Breast epithelium (tissue), 4 donors: ENCODE measurements at regions not wholly inside any gene's neighbourhood (a gene's known extent, or its start where the extent isn't known, plus 50 kb on each side); places are given as distances from the start of the nearest gene placed in this dataset.

Source experiments
- DNase-seq, 2 donors: peaks; one replicate each; pipeline ENCODE4 v3.0.0-alpha.2; 2019; ENCODE audit warnings: low spot score in 2 of 2
- H3K27ac ChIP-seq, 2 donors: fragments of 200-600 bp; sonication (generic) in 1 of 2; one replicate each; pipeline ENCODE4 v1.5.1; 2016 to 2019; ENCODE audit warnings: mild to moderate bottlenecking in 1 of 2
- H3K27me3 ChIP-seq, 2 donors: fragments of 200-600 bp; sonication (generic) in 1 of 2; one replicate each; pipeline versions ENCODE4 v1.5.1 to v1.6.0; 2017 to 2019; ENCODE audit warnings: control low read depth in 1 of 2, mild to moderate bottlenecking in 1 of 2
- H3K36me3 ChIP-seq: fragments of 200-600 bp; one replicate; pipeline ENCODE4 v1.5.1; 2019
- H3K4me1 ChIP-seq, 2 donors: fragments of 200-600 bp; sonication (generic); one replicate each; pipeline ENCODE4 v1.5.1; 2016 to 2019; ENCODE audit warnings: control low read depth in 1 of 2
- H3K4me3 ChIP-seq, 3 donors: fragments of 200-600 bp; sonication (generic); 1 replicate in 2 of 3; 2 replicates in 1 of 3; pipeline ENCODE4 v1.5.1; 2016 to 2019; ENCODE audit warnings: mild to moderate bottlenecking in 3 of 3, moderate library complexity in 2 of 3
- H3K9me3 ChIP-seq, 2 donors: fragments of 200-600 bp; sonication (generic) in 1 of 2; one replicate each; pipeline ENCODE4 v1.5.1; 2016 to 2019; ENCODE audit warnings: control low read depth in 1 of 2
- POLR2A ChIP-seq: fragments of 450-650 bp; IDR thresholded peaks from one replicate; pipeline ENCODE4 v1.6.1; 2016; ENCODE audit warnings: antibody characterized with exemption, mild to moderate bottlenecking, moderate library complexity
- POLR2AphosphoS5 ChIP-seq, 3 donors: sonication (generic); formaldehyde crosslinking; IDR thresholded peaks; one replicate each; pipeline ENCODE4 v1.6.1; 2017; ENCODE audit warnings: antibody characterized with exemption in 3 of 3
- intact Hi-C: fragments of 100-400 bp; cut with DNase I; formaldehyde crosslinking; loops from one replicate; pipeline ENCODE4 v1.15.1; 2023; ENCODE audit warnings: low total_unique reads
- TF ChIP-seq, protein P1 (sequence below), 3 donors: fragments of 450-650 bp; IDR thresholded peaks; one replicate each; pipeline ENCODE4 v1.5.1; 2016 to 2017; ENCODE audit warnings: antibody characterized with exemption in 3 of 3, mild to moderate bottlenecking in 3 of 3, moderate library complexity in 3 of 3

GRCh38 chr2:75820693-75821092, 110.0 kb upstream of the GCFC2 start:
- TF ChIP-seq, protein P1, sequence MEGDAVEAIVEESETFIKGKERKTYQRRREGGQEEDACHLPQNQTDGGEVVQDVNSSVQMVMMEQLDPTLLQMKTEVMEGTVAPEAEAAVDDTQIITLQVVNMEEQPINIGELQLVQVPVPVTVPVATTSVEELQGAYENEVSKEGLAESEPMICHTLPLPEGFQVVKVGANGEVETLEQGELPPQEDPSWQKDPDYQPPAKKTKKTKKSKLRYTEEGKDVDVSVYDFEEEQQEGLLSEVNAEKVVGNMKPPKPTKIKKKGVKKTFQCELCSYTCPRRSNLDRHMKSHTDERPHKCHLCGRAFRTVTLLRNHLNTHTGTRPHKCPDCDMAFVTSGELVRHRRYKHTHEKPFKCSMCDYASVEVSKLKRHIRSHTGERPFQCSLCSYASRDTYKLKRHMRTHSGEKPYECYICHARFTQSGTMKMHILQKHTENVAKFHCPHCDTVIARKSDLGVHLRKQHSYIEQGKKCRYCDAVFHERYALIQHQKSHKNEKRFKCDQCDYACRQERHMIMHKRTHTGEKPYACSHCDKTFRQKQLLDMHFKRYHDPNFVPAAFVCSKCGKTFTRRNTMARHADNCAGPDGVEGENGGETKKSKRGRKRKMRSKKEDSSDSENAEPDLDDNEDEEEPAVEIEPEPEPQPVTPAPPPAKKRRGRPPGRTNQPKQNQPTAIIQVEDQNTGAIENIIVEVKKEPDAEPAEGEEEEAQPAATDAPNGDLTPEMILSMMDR (IDR thresholded peaks at IDR 0.05), result no peak
- TF ChIP-seq POLR2AphosphoS5 (IDR thresholded peaks at IDR 0.05) (no peak), POLR2A (no peak)
- H3K9me3 ChIP-seq, result peaks cover 0 to 10% of the 10 kb centered on the region in 2 donors
- no peak overlapping the region for H3K4me3 ChIP-seq
- no peaks in the 10 kb centered on the region for H3K36me3 ChIP-seq
- H3K27ac ChIP-seq, result no peak overlapping the region
- no peaks in the 10 kb centered on the region for H3K27me3 ChIP-seq
- DNase-seq, result no peak
- no peaks in the 10 kb centered on the region for H3K4me1 ChIP-seq
- intact Hi-C loops, result no loop called here

GRCh38 chr2:75810611-75811330, 100.1 kb upstream of the GCFC2 start:
- no peak overlapping the region for H3K4me3 ChIP-seq
- DNase-seq, result no peak
- no peaks in the 10 kb centered on the region for H3K36me3 ChIP-seq
- no peaks in the 10 kb centered on the region for H3K4me1 ChIP-seq
- no peak overlapping the region for H3K27ac ChIP-seq
- H3K27me3 ChIP-seq, result no peaks in the 10 kb centered on the region
- TF ChIP-seq POLR2AphosphoS5 (IDR thresholded peaks at IDR 0.05) (no peak), POLR2A (no peak)
- TF ChIP-seq, protein P1 (IDR thresholded peaks at IDR 0.05), result no peak
- H3K9me3 ChIP-seq, result no peaks in the 10 kb centered on the region
- intact Hi-C loops, result no loop called here

- Histone ChIP-seq H3K36me3 (no peaks in the 10 kb centered on the region), H3K4me1 (no peaks in the 10 kb centered on the region), H3K4me3 (no peak overlapping the region), H3K9me3 (no peaks in the 10 kb centered on the region), H3K27me3 (no peaks in the 10 kb centered on the region), H3K27ac (no peak overlapping the region)
- intact Hi-C loops, result no loop called here
- TF ChIP-seq POLR2AphosphoS5 (IDR thresholded peaks at IDR 0.05), result no peak
- DNase-seq, result no peak
Observed at GRCh38 chr2:75808793-75809535, 98.2 kb upstream of the GCFC2 start.

- DNase-seq, result no peak
- TF ChIP-seq POLR2A, result no peak
- intact Hi-C loops, result no loop called here
- Histone ChIP-seq H3K4me3 (no peak overlapping the region), H3K4me1 (no peaks in the 10 kb centered on the region), H3K27me3 (no peaks in the 10 kb centered on the region), H3K27ac (no peak overlapping the region), H3K9me3 (no peaks in the 10 kb centered on the region), H3K36me3 (no peaks in the 10 kb centered on the region)
Observed at GRCh38 chr2:75807992-75808391, 97.3 kb upstream of the GCFC2 start.

DNA sequence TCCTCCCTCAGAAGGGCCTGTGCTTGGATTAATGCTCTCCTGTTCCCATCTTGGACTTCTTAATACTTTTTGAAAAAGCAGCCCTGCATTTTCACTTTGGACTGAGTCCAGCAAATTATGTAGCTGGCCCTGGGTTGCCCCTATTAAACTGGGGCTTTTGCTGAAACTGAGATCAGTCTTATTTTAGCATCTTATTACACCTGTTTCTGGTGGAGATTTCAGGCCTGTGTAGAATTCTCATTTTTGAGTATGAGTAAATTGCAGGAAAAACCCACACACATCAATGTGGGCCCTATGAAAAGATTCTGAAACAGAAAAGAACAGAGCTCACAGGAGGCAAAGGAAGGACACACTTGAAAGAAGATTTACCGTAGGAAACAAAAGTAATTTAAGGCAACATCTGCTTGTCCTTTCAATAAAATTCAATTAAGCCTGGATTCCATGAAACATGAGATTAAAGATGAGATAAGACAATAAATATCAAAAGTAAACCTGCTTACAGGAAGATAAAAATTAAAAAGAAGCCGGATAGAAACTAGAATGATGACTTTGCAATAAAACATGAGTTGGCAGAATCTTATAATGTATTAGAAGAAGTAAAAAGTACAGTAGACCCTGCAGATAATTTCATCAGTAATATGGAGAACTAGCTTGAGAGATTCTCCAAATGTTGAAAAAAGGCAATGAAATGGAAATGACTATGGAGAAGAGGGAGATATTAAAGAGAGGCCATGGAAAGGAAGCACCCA, 90.7 kb upstream of the GCFC2 start:
- TF ChIP-seq, protein P1 (IDR thresholded peaks at IDR 0.05), result no peak
- TF ChIP-seq POLR2AphosphoS5 (IDR thresholded peaks at IDR 0.05) (no peak), POLR2A (no peak)
- intact Hi-C loops, result no loop called here
- Histone ChIP-seq H3K27ac (no peak overlapping the region), H3K27me3 (no peaks in the 10 kb centered on the region), H3K4me3 (no peak overlapping the region), H3K4me1 (no peaks in the 10 kb centered on the region), H3K36me3 (no peaks in the 10 kb centered on the region), H3K9me3 (no peaks in the 10 kb centered on the region)
- no peak for DNase-seq

DNA sequence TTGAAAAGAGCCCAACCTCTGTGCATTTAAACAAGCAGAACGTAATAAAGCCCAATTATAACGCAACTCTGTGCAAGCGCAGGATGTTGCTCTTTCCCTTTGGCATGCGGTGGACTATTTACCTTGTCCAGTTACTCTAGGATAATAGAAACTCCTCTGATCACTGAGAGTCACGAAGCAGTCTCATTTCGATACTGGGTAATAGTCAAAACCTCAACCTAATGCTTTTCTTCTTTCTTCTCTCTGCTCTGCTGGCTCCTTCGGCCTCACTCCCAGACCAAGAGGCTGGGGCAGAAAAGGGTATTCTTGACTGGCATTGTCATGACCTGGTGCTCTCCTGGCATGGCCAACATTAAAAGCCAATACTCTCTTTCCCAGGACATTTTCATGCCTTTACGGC, 89.7 kb upstream of the GCFC2 start:
- intact Hi-C loops, result no loop called here
- Histone ChIP-seq H3K27me3 (no peaks in the 10 kb centered on the region), H3K4me3 (no peak overlapping the region)

More for the DNA sequence above, 89.7 kb upstream of the GCFC2 start:
- no peaks in the 10 kb centered on the region for H3K36me3 ChIP-seq
- no peaks in the 10 kb centered on the region for H3K9me3 ChIP-seq
- H3K27ac ChIP-seq, result no peak overlapping the region
- TF ChIP-seq, protein P1 (IDR thresholded peaks at IDR 0.05), result no peak
- DNase-seq, result no peak
- no peaks in the 10 kb centered on the region for H3K4me1 ChIP-seq
